Cardiac fibroblast (primary cell): ENCODE measurements at regions not wholly inside any gene's neighbourhood (a gene's known extent, or its start where the extent isn't known, plus 50 kb on each side); places are given as distances from the start of the nearest gene placed in this dataset.

Source experiments
- DNase-seq, 2 donors: peaks; one replicate each; pipeline versions ENCODE4 v3.0.0 to v3.0.0-alpha.2; 2010; ENCODE audit warnings: low read depth in 2 of 2
- H3K4me3 ChIP-seq, 2 donors: replicated peaks in 1 of 2; 1 replicate in 1 of 2; 2 replicates in 1 of 2; pipeline ENCODE4 v1.5.1; 2011; ENCODE audit warnings: low read depth in 2 of 2, low read length in 2 of 2, mild to moderate bottlenecking in 2 of 2, moderate library complexity in 1 of 2
- CTCF ChIP-seq: IDR thresholded peaks from one replicate; pipeline ENCODE4 v1.5.1; 2011; ENCODE audit warnings: low read depth, mild to moderate bottlenecking, low read length, inconsistent platforms

DNA sequence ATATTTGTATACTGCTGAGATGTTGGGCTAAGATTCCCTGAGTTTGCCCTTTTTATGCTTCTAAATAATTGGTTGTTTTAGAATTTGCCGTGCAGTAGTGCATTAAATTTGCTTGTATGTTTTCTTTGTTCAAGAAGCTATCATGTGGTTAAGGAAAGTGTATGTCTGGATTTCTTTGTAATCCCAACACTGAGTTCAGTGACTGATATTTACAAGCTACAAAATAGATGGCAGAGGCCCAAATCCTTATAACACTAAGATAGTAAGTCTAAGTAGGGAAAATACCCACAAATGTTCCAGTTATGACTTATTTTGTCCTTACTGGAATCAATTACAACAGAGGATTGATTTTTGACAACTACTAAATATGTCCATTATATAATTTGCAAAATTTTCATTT is 435.0 kb upstream of the KLF12 start:
- peak in 1 of 2 donors; percentile 14 for DNase-seq
- TF ChIP-seq CTCF: no peak
- no peak overlapping the region for H3K4me3 ChIP-seq

DNA sequence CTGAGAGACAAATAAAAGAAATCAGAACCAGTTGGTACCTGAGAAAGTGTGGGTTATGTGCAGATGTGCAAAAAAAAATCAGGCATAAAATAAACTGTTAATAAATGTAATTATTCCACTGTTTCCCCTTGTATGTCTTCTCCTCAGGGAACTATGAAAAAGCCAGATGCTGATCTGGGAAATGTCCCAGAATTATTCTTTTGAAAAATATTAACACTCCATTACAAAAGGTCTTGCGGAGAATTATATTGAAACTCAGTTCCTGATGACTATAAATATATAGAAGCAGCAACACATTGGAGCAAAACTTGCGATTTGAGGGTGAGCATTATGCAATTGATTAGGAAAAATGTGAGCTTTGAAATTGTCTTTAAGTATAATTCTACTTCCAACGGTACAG is 433.3 kb upstream of the KLF12 start:
- no peak for TF ChIP-seq CTCF
- H3K4me3 ChIP-seq: no peak overlapping the region
- DNase-seq: no peak

DNA sequence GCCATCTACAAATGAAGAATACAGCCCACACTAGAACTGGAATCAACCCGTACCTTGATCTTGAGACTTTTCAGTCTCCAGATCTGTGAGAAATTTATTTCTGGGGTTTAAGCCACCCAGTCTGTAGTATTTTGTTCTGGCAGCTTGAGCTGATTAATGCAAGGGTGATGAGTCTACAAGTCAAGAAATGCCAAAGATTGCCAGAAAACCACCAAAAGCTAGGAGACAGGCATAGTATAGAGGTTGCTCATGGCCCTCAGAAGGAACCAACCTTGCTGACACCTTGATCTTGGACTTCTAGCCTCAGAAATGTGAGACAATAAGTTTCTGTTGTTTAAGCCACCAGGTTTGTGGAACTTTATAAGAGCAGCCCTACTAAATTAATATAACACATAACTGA is 428.2 kb upstream of the KLF12 start:
- DNase-seq: peak in 1 of 2 donors; percentile 36
- no peak overlapping the region for H3K4me3 ChIP-seq
- TF ChIP-seq CTCF: no peak

- TF ChIP-seq CTCF: no peak
Measured at GRCh38 chr13:74561155-74561554, 427.0 kb upstream of the KLF12 start.

GRCh38 chr13:74560325-74560724 is 426.1 kb upstream of the KLF12 start:
- TF ChIP-seq CTCF: no peak
- no peak overlapping the region for H3K4me3 ChIP-seq
- no peak for DNase-seq

More at GRCh38 chr13:74561155-74561554, 427.0 kb upstream of the KLF12 start:
- no peak for DNase-seq
- H3K4me3 ChIP-seq: no peak overlapping the region

DNA sequence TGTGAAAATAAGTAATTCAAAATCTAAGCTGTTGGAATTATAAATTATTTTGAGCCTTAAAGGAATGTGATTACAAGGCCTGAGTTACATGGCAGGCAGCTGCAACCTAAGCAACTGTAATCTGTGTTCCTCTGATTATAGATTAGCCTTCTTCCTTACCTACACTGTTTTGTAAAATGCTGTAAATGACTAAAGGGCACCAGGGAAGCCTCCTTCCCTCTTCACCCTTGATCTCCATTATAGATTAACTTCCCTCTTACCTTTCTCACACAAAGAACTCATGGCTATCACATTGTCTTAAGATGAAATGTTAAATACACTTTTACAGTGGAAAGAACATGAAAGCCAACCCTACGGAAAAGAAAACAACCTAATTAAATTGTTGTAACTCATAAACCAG is 423.7 kb upstream of the KLF12 start:
- no peak for TF ChIP-seq CTCF

DNA sequence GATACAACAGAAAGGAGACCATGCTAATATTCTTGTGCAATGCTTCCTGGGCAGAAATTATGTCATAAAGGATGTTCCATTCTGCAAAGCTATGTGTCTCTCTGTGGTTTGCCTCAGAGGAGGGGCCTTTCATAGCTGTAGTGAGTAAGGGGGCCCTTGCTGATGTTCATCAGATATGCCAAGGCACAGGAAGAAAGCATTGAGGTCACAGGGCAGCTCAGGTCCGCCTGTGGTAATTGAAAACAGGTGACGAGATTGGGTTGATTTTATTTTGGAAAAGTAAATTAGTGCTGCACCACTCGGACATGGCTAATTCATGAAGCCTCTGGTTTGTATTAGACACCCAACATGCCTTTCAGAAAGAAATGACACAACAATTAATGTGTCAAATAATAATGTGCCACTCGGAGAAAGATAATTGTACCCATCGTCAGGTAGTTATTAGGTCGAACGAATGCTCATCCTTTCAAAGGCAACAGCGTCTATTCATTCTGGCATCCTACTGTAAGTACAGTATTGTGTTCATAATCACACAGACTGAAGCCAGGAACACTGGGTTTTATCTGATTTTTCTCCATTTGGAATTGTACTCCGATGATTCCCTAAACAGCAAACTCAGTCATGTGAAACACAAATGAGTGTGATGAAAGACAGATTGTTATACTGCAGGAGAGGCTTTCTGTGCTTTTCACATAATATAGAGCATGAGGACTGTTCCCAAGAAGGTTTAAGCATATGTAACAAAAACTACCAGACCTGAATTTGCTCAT is 421.6 kb upstream of the KLF12 start:
- no peak overlapping the region for H3K4me3 ChIP-seq
- TF ChIP-seq CTCF: no peak
- no peak for DNase-seq

More for the DNA sequence above, 423.7 kb upstream of the KLF12 start:
- no peak overlapping the region for H3K4me3 ChIP-seq
- DNase-seq: no peak
